DMS 273 treated with DMSO at 0.1 percent for 48 hours (cell line): ENCODE measurements at regions not wholly inside any gene's neighbourhood (a gene's known extent, or its start where the extent isn't known, plus 50 kb on each side); places are given as distances from the start of the nearest gene placed in this dataset.
A peak's percentile ranks its signal among the peaks of the same experiment; 100 is the strongest.

Experiments used
- DNase-seq: peaks from one replicate; lab custom pipeline; 2025; lab: John Stamatoyannopoulos, UW

- DNase-seq = no peak
Observed at GRCh38 chr18:38406607-38407006, 841.0 kb upstream of the CELF4 start.

- DNase-seq = no peak
Observed at GRCh38 chr18:38402509-38402908, 836.9 kb upstream of the CELF4 start.

GRCh38 chr18:38397094-38397493 lies 831.5 kb upstream of the CELF4 start:
- DNase-seq = no peak

GRCh38 chr18:38386146-38386545 lies 820.5 kb upstream of the CELF4 start:
- DNase-seq = no peak

GRCh38 chr18:38369772-38370690 lies 804.4 kb upstream of the CELF4 start:
- DNase-seq = no peak

GRCh38 chr18:38368886-38369285 lies 803.3 kb upstream of the CELF4 start:
- no peak for DNase-seq

GRCh38 chr18:38368246-38368645 lies 802.6 kb upstream of the CELF4 start:
- no peak for DNase-seq

- DNase-seq = no peak
Observed at GRCh38 chr18:38367473-38367872, 801.9 kb upstream of the CELF4 start.

GRCh38 chr18:38362286-38362792 lies 796.7 kb upstream of the CELF4 start:
- peak; percentile 66 for DNase-seq

- DNase-seq = no peak
Observed at GRCh38 chr18:38358805-38359657, 793.4 kb upstream of the CELF4 start.

GRCh38 chr18:38353149-38353548 lies 787.6 kb upstream of the CELF4 start:
- no peak for DNase-seq

GRCh38 chr18:38350141-38350540 lies 784.5 kb upstream of the CELF4 start:
- no peak for DNase-seq

- no peak for DNase-seq
Observed at GRCh38 chr18:38330573-38330972, 765.0 kb upstream of the CELF4 start.

- DNase-seq = no peak
Observed at GRCh38 chr18:38329145-38329544, 763.5 kb upstream of the CELF4 start.

- no peak for DNase-seq
Observed at GRCh38 chr18:38322206-38322605, 756.6 kb upstream of the CELF4 start.

- no peak for DNase-seq
Observed at GRCh38 chr18:38321262-38321661, 755.7 kb upstream of the CELF4 start.

- DNase-seq = no peak
Observed at GRCh38 chr18:38318416-38318815, 752.8 kb upstream of the CELF4 start.

- DNase-seq = no peak
Observed at GRCh38 chr18:38313831-38314230, 748.2 kb upstream of the CELF4 start.

GRCh38 chr18:38312532-38312931 lies 746.9 kb upstream of the CELF4 start:
- no peak for DNase-seq

- DNase-seq = no peak
Observed at GRCh38 chr18:38310936-38311335, 745.3 kb upstream of the CELF4 start.

GRCh38 chr18:38307914-38308313 lies 742.3 kb upstream of the CELF4 start:
- no peak for DNase-seq

GRCh38 chr18:38305961-38306360 lies 740.4 kb upstream of the CELF4 start:
- DNase-seq = no peak

- no peak for DNase-seq
Observed at GRCh38 chr18:38301621-38302020, 736.0 kb upstream of the CELF4 start.
